ENCODE measurements at regions not wholly inside any gene's neighbourhood (a gene's known extent, or its start where the extent isn't known, plus 50 kb on each side); places are given as distances from the start of the nearest gene placed in this dataset.

- TF ChIP-seq CTCF (IDR thresholded peaks at IDR 0.05) (no peak), POLR2A (IDR thresholded peaks at IDR 0.05) (no peak)
These were observed 691.9 kb downstream of the FAM181B start for GRCh38 chr11:82041764-82042163.

Measured in heart left ventricle (tissue), 13 donors.